Neural cell (in vitro differentiated cells): ENCODE measurements at regions not wholly inside any gene's neighbourhood (a gene's known extent, or its start where the extent isn't known, plus 50 kb on each side); places are given as distances from the start of the nearest gene placed in this dataset.

Source experiments
- H2AFZ ChIP-seq: fragments of 200-600, 300-800 bp; sonication (generic), shearing (Covaris generic); 2 replicates; pipeline ENCODE4 v1.6.0; 2014; ENCODE audit warnings: low read depth, mild to moderate bottlenecking, antibody characterized with exemption, low read length, moderate library complexity
- H3F3A ChIP-seq: fragments of 200-600 bp; shearing (Covaris generic); 2 replicates; pipeline ENCODE4 v1.6.1; 2016; ENCODE audit warnings: mild to moderate bottlenecking, moderate library complexity, mixed read lengths, antibody characterized with exemption, low read length; ENCODE audit not compliant: insufficient read depth, poor library complexity, severe bottlenecking
- H3K27ac ChIP-seq: fragments of 200-600, 300-800 bp; sonication (generic), shearing (Covaris generic); 2 replicates; pipeline ENCODE4 v1.5.1; 2014; ENCODE audit warnings: mild to moderate bottlenecking, low read length, moderate library complexity
- H3K27me3 ChIP-seq: fragments of 300-800, 200-600 bp; sonication (generic), shearing (Covaris generic); 2 replicates; pipeline ENCODE4 v1.6.0; 2014; ENCODE audit warnings: mild to moderate bottlenecking, low read depth, low read length, moderate library complexity; ENCODE audit not compliant: insufficient read depth
- H3K36me3 ChIP-seq: fragments of 300-800, 200-600 bp; sonication (generic), shearing (Covaris generic); 2 replicates; pipeline ENCODE4 v1.5.1; 2014; ENCODE audit warnings: mild to moderate bottlenecking, antibody characterized with exemption, low read length, moderate library complexity; ENCODE audit not compliant: insufficient read depth
- H3K4me2 ChIP-seq: fragments of 300-800, 200-600 bp; sonication (generic), shearing (Covaris generic); 2 replicates; pipeline ENCODE4 v1.6.0; 2014; ENCODE audit warnings: mild to moderate bottlenecking, low read length
- H3K4me3 ChIP-seq: fragments of 300-800, 200-600 bp; sonication (generic), shearing (Covaris generic); 2 replicates; pipeline ENCODE4 v1.5.1; 2014; ENCODE audit warnings: mild to moderate bottlenecking, low read length, moderate library complexity
- H3K79me2 ChIP-seq: fragments of 200-600 bp; shearing (Covaris generic); replicated peaks from 2 replicates; pipeline ENCODE4 v1.6.0; 2014; ENCODE audit warnings: mild to moderate bottlenecking, low read length, moderate library complexity; ENCODE audit not compliant: insufficient read depth
- H3K9ac ChIP-seq: fragments of 300-800, 200-600 bp; sonication (generic), shearing (Covaris generic); 2 replicates; pipeline ENCODE4 v1.6.1; 2016; ENCODE audit warnings: mild to moderate bottlenecking, low read length, mixed read lengths
- H3K9me2 ChIP-seq: fragments of 200-600 bp; shearing (Covaris generic); 2 replicates; pipeline ENCODE4 v1.6.1; 2016; ENCODE audit warnings: mild to moderate bottlenecking, low read length, mixed read lengths; ENCODE audit not compliant: insufficient read depth
- H3K9me3 ChIP-seq: fragments of 200-600, 300-800 bp; sonication (generic), shearing (Covaris generic); 2 replicates; pipeline ENCODE4 v1.6.1; 2016; ENCODE audit warnings: mild to moderate bottlenecking, mixed run types, low read length, moderate library complexity, mixed read lengths
- H4K20me1 ChIP-seq: fragments of 200-600 bp; shearing (Covaris generic); 2 replicates; pipeline ENCODE4 v1.6.1; 2016; ENCODE audit warnings: mild to moderate bottlenecking, mixed run types; ENCODE audit not compliant: insufficient read depth
- CTCF ChIP-seq: fragments of 450-650 bp; IDR thresholded peaks from 2 replicates; pipeline ENCODE4 v1.5.1; 2014; ENCODE audit warnings: antibody characterized with exemption, mild to moderate bottlenecking, moderate library complexity; ENCODE audit not compliant: poor library complexity, severe bottlenecking
- EP300 ChIP-seq: fragments of 450-650 bp; conservative IDR thresholded peaks from 2 replicates; pipeline ENCODE4 v1.6.1; 2014; ENCODE audit warnings: antibody characterized with exemption, mild to moderate bottlenecking, moderate library complexity; ENCODE audit not compliant: poor library complexity, severe bottlenecking
- EZH2 ChIP-seq: fragments of 200-600, 300-800 bp; shearing (Covaris generic), sonication (generic); IDR thresholded peaks from 2 replicates; pipeline ENCODE4 v1.6.1; 2014; ENCODE audit warnings: antibody characterized with exemption, low read length, borderline replicate concordance, mild to moderate bottlenecking; ENCODE audit not compliant: insufficient read depth, poor library complexity, severe bottlenecking
- MXI1 ChIP-seq: fragments of 450-650 bp; conservative IDR thresholded peaks from 2 replicates; pipeline ENCODE4 v1.6.1; 2014; ENCODE audit warnings: antibody characterized with exemption, mild to moderate bottlenecking; ENCODE audit not compliant: poor library complexity, severe bottlenecking
- POLR2AphosphoS5 ChIP-seq: IDR thresholded peaks from 2 replicates; pipeline ENCODE4 v1.6.1; 2012
- RAD21 ChIP-seq: fragments of 450-650 bp; conservative IDR thresholded peaks from 2 replicates; pipeline ENCODE4 v1.6.1; 2014; ENCODE audit warnings: antibody characterized with exemption, mild to moderate bottlenecking, moderate library complexity
- REST ChIP-seq: IDR thresholded peaks from 2 replicates; pipeline ENCODE4 v1.6.1; 2012; ENCODE audit warnings: borderline replicate concordance
- SMC3 ChIP-seq: fragments of 450-650 bp; conservative IDR thresholded peaks from 2 replicates; pipeline ENCODE4 v1.6.1; 2014; ENCODE audit warnings: antibody characterized with exemption, mild to moderate bottlenecking, moderate library complexity; ENCODE audit not compliant: poor library complexity
- TAF1 ChIP-seq: IDR thresholded peaks from 2 replicates; pipeline ENCODE4 v1.6.1; 2012; ENCODE audit warnings: low read depth

GRCh38 chr19:30092721-30093569 is 150.9 kb downstream of the URI1 start:
- no peaks in the 10 kb centered on the region for H3K36me3 ChIP-seq
- no peak overlapping the region for H2AFZ ChIP-seq
- no peaks in the 10 kb centered on the region for H4K20me1 ChIP-seq
- TF ChIP-seq SMC3 = no peak
- no peak for TF ChIP-seq TAF1
- TF ChIP-seq REST = no peak
- TF ChIP-seq CTCF = no peak
- no peak for TF ChIP-seq EP300
- H3K79me2 ChIP-seq = no peaks in the 10 kb centered on the region
- H3K9ac ChIP-seq = no peak overlapping the region
- no peak overlapping the region for H3K4me3 ChIP-seq
- H3K4me2 ChIP-seq = no peak overlapping the region
- H3K27me3 ChIP-seq = no peaks in the 10 kb centered on the region
- H3F3A ChIP-seq = no peaks in the 10 kb centered on the region
- H3K9me2 ChIP-seq = no peaks in the 10 kb centered on the region
- no peak overlapping the region for H3K27ac ChIP-seq
- H3K9me3 ChIP-seq = no peaks in the 10 kb centered on the region

- no peaks in the 10 kb centered on the region for H3F3A ChIP-seq
Observed at GRCh38 chr19:30093966-30094755, 152.1 kb downstream of the URI1 start.

More at GRCh38 chr19:30093966-30094755, 152.1 kb downstream of the URI1 start:
- H3K36me3 ChIP-seq = no peaks in the 10 kb centered on the region
- no peak overlapping the region for H3K4me3 ChIP-seq
- no peaks in the 10 kb centered on the region for H3K9me3 ChIP-seq
- H3K27me3 ChIP-seq = no peaks in the 10 kb centered on the region
- H3K9me2 ChIP-seq = no peaks in the 10 kb centered on the region
- no peaks in the 10 kb centered on the region for H3K79me2 ChIP-seq
- H2AFZ ChIP-seq = no peak overlapping the region
- TF ChIP-seq SMC3 (no peak), RAD21 (no peak), EP300 (no peak), REST (no peak), TAF1 (no peak), EZH2 (no peak), CTCF (no peak), POLR2AphosphoS5 (no peak), MXI1 (no peak)
- no peak overlapping the region for H3K27ac ChIP-seq
- no peak overlapping the region for H3K9ac ChIP-seq
- H3K4me2 ChIP-seq = no peak overlapping the region
- no peaks in the 10 kb centered on the region for H4K20me1 ChIP-seq
